ENCODE measurements at regions not wholly inside any gene's neighbourhood (a gene's known extent, or its start where the extent isn't known, plus 50 kb on each side); places are given as distances from the start of the nearest gene placed in this dataset.

GRCh38 chr15:94677202-94677790 is 445.9 kb downstream of the MCTP2 start:
- no peak for DNase-seq (ENCODE audit: low spot score)

DNA sequence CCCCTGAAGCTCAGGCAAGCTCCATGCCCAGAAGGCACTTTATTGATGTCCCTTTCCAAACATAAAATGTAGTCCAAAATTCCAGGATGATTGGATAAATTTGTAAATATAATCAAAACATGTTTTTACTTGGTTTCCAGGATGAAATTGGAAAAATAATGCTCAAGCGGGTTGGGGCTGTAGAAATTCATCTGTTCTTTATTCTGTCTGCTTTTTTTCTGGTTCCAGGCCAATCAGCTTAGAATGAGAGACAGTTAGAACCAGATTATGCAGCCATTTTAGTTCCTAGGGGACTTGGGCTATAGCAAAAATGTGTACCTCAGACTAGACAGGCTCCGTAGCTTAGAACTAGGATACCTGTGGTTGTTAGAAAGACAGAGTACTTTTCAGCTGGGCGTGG is 450.8 kb downstream of the MCTP2 start:
- no peak for DNase-seq (ENCODE audit: low spot score)

DNA sequence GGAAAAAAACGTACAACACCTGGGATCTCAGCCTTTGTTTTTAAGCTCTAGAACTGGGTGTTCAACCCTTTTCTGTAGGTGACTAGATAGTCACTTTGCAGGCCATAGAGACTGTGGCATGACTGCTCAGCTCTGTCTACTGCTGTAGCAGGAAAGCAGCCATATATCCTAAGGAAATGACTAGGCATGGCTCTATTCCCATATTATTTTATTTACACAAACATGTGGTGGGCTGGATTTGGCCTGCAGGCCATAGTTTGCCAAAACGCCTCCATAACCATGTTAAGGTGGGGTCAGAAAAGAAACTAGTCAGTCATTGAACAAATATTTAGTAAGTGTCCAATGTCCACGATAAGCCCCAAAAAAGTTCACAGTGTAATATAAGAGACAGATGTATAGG is 452.5 kb downstream of the MCTP2 start:
- no peak for DNase-seq (ENCODE audit: low spot score)

DNA sequence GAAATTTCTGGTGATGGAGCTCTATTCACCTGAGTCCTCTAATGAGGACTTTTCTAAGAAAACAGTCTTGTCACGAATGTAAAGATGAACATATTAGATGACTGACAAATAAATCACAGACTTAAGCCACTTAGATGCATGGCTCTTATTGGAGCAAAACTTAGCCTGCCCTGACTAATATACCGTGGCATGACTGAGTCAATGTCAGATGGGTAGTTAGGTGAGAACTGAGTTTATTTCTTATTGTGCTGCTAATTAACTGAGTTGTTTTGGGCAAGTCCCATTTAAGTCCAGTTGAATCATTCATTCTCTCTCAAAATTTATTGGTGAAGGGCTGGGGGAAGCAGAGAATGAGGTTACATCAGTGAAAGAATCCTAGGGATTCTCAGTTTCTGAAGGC is 459.8 kb downstream of the MCTP2 start:
- DNase-seq (ENCODE audit: low spot score): no peak

- DNase-seq (ENCODE audit: low spot score): no peak
Measured at GRCh38 chr15:94692710-94693109, 461.3 kb downstream of the MCTP2 start.

DNA sequence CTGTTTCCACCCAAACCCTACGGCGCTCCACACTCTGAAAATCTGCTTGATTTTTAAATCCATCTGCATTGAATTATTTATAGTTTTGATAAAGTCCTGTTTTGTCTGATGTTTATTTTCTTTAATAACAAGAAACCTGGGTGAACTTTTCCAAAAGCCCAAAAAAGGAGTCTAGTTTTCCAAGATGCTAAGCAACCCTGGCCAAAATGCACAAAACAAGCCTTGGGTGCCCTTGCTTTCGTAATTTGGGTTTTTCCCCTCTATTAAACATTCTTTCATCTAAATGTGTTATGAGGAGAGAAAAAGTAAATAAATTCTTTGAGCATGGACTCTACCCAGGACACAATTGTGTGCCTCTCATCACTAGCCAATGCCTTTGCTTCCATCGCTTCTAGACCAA is 468.9 kb downstream of the MCTP2 start:
- DNase-seq (ENCODE audit: low spot score): no peak

DNA sequence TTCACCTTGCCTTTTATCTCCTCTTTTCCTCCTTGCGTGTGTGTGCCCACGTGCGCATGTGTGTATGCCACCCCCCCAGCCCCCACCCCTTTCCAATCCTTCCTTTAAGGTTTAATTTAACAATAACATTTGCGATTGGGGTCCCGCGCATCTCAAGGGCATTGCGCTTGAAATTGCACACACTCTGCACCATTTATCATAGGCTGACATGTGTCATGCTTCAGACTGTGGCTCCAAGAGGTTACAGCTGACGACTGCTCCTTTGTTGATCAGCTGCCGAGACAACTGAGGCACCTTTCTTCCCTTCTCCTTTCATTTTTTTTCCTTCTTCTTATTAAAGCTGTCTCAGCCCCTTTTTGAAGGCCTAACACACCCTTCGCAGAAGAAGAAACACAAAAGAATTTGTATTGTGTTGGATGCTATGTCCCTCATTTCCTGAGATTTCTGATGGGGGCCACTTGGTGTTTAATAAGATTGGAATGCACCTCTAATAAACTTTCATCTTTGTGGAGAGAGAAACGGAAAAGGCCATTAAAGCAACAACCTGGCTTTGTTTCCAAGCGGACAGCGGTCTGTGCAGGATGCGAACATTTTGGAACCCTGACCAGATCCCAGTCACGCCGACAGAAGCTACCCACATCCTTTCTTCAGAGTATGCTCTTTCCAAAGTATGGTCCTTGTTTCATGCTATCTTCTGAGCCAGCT is 470.1 kb downstream of the MCTP2 start:
- no peak for DNase-seq (ENCODE audit: low spot score)

- DNase-seq (ENCODE audit: low spot score): peak; percentile 46
Measured at GRCh38 chr15:94703596-94703995, 472.2 kb downstream of the MCTP2 start.

DNA sequence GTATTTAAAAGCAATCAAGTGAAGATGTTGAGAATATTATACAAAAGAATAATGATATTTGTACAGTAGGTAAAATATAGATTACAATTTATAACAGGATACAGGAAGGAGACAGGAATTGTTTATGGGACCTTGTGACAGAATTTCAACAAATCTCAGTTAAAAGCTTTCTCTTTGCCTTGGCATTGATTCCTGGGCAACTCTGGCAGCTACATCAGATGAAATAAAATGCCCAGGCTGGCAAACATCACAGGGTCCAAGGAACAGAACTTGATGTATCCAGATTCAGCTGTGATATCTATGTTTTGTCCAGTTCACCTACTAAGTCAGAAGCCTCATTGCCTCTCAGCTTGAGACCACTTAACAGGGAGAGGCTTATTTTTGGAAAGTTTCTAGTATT is 473.1 kb downstream of the MCTP2 start:
- DNase-seq (ENCODE audit: low spot score): no peak

GRCh38 chr15:94704946-94705345 is 473.6 kb downstream of the MCTP2 start:
- no peak for DNase-seq (ENCODE audit: low spot score)

DNA sequence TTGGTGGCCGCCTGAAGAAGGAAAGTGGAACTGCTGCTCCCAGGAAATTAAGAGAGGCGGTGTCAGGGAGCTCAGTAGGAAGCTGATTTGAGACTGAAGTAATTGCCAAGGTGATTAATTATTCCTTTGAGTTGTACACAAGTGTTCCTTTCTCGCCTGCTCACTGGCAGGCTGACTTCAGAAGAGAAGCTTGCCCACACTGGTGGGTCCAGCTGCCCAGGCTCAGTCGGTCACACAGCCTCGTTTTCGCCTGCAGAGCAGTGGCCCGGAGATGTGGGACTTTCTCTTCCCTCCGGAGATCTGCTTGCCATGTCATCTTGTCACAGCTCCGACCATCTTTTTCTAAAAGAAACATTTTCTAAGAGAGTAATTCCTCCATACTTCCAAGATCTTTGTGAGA is 478.0 kb downstream of the MCTP2 start:
- DNase-seq (ENCODE audit: low spot score): no peak

GRCh38 chr15:94722024-94722636 is 490.8 kb downstream of the MCTP2 start:
- no peak for DNase-seq (ENCODE audit: low spot score)

DNA sequence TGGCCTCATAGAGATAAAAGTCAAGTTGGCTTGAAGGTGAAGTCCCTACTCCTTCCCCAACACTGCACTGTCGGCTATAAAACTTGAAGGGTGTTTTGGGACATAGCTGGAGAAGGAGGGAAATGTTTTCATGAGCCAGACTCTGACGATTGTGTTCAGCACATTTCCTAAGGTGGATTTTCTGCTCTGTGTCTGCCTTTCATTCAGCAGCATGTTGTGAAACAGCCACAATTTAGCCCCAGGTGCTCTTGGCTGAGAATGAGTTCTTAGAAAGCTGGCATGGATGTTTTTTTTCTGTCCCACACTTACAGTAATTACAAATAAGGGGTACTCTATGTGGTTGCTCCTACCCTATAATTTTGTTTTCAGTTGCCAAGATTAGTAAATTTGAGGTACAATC is 492.4 kb downstream of the MCTP2 start:
- no peak for DNase-seq (ENCODE audit: low spot score)

- no peak for DNase-seq (ENCODE audit: low spot score)
Measured at GRCh38 chr15:94731286-94731685, 499.9 kb downstream of the MCTP2 start.

DNA sequence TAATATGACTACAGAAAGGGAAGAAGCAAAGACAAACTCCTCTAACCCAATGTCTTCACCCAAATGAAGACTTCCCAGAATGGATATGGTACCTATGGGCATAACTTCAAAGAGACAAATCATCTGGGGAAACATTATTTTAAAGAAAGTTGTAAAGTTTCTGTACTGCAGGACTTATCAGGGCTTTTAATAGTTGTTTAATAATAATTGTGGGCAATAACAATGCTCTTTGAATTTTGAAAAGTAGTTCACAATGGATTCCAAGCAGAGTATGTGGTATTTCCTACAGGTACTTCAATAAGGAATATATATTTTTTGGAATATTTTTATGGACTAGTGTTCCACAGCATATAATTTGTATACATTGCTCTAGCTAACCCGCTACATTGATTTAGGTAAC is 503.1 kb downstream of the MCTP2 start:
- no peak for DNase-seq (ENCODE audit: low spot score)

- no peak for DNase-seq (ENCODE audit: low spot score)
Measured at GRCh38 chr15:94736236-94736635, 504.9 kb downstream of the MCTP2 start.

GRCh38 chr15:94739639-94740038 is 508.3 kb downstream of the MCTP2 start:
- DNase-seq (ENCODE audit: low spot score): no peak

DNA sequence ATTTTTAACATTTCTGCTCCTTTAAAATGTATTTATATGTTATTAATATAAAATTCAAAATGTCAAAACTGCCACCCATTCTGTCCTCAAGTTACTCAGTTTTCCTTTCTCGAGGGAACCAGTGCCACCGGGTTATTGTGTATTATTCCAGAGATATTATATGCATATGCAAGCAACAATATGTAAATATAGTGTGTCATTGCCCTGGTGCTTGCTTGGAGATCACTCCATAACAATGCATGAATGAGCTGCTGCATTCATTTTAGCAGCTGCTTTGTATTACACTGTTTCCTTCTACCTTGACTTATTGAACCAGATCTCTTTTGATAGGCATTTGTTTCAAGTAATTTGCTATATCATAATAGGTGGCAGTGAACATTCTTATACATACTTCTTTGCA is 509.1 kb downstream of the MCTP2 start:
- no peak for DNase-seq (ENCODE audit: low spot score)

GRCh38 chr15:94743668-94744067 is 512.3 kb downstream of the MCTP2 start:
- DNase-seq (ENCODE audit: low spot score): no peak

GRCh38 chr15:94744080-94744793 is 512.9 kb downstream of the MCTP2 start:
- DNase-seq (ENCODE audit: low spot score): no peak

DNA sequence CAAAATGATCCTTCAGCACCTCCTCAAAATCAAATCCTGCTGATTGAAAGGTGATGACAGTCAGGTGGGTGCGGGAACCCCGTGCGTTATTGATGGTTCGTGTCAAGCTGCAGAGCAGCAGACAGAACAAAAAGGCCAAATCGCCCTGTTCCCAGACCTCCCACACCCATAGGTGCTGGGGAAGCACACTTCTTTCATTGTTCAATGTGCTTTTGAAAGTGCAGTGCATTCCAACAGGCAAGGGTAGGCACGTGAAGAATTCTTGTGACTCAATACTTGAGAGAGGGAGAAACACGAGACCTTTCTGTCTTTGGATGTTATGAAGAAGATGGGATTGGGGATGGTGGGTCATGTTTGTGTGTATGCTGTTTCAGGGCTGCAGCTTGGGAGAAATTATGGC is 514.0 kb downstream of the MCTP2 start:
- DNase-seq (ENCODE audit: low spot score): no peak

GRCh38 chr15:94747510-94747909 is 516.1 kb downstream of the MCTP2 start:
- no peak for DNase-seq (ENCODE audit: low spot score)
